OCI-LY3 (cell line): ENCODE measurements at regions not wholly inside any gene's neighbourhood (a gene's known extent, or its start where the extent isn't known, plus 50 kb on each side); places are given as distances from the start of the nearest gene placed in this dataset.

Source experiments
- EZH2phosphoT487 ChIP-seq: fragments of 200-600 bp; shearing (Covaris generic); IDR thresholded peaks from 2 replicates; pipeline ENCODE4 v1.6.1; 2018; ENCODE audit warnings: antibody characterized with exemption, mixed run types, low read depth
- TF ChIP-seq, protein P1 (sequence below): fragments of 200-600, 300-600 bp; sonication (generic); IDR thresholded peaks from 2 replicates; pipeline ENCODE4 v1.5.1; 2014; ENCODE audit warnings: antibody characterized with exemption, low read length, low read depth

DNA sequence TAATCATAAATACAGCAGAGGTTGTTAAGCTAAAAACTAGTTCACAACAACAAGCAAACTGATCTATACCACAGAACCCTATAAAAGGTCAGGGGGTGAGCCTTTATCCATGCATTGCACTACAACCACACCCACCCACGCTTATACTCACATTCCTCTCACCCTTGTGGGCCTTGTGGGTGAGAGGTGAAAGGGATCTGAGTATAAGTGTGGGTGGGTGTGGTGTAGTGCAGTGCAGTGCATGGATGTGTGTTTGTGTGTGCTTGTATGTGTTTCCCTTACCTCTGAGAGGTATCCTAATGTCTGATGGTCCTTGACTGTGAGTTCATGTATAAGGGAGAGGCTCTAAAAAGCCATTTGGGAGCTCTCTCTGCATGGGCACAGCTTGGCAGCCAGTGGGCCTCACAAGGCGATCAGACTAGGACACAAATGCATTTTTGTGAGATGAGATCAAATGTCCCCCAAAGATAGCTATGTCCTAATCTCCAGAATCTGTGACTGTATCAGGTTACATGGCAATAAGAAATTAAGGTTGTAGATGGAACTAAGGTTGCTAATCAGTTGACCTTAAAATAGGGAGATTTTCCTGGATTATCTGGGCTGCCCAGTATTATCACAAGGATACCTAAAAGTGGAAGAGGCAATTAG lies 95.5 kb upstream of the DPT start:
- TF ChIP-seq, protein P1, sequence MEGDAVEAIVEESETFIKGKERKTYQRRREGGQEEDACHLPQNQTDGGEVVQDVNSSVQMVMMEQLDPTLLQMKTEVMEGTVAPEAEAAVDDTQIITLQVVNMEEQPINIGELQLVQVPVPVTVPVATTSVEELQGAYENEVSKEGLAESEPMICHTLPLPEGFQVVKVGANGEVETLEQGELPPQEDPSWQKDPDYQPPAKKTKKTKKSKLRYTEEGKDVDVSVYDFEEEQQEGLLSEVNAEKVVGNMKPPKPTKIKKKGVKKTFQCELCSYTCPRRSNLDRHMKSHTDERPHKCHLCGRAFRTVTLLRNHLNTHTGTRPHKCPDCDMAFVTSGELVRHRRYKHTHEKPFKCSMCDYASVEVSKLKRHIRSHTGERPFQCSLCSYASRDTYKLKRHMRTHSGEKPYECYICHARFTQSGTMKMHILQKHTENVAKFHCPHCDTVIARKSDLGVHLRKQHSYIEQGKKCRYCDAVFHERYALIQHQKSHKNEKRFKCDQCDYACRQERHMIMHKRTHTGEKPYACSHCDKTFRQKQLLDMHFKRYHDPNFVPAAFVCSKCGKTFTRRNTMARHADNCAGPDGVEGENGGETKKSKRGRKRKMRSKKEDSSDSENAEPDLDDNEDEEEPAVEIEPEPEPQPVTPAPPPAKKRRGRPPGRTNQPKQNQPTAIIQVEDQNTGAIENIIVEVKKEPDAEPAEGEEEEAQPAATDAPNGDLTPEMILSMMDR = no peak
- TF ChIP-seq EZH2phosphoT487 = no peak
